ENCODE measurements at regions not wholly inside any gene's neighbourhood (a gene's known extent, or its start where the extent isn't known, plus 50 kb on each side); places are given as distances from the start of the nearest gene placed in this dataset.

- TF ChIP-seq CTCF (IDR thresholded peaks at IDR 0.05) (no peak), POLR2A (IDR thresholded peaks at IDR 0.05) (no peak)
These were observed 1294.7 kb downstream of the ZPLD1 start for GRCh38 chr3:103729547-103729946.
